GM12892 (cell line): ENCODE measurements at regions not wholly inside any gene's neighbourhood (a gene's known extent, or its start where the extent isn't known, plus 50 kb on each side); places are given as distances from the start of the nearest gene placed in this dataset.

Experiments
- POLR2A ChIP-seq: IDR thresholded peaks from 2 replicates; pipeline ENCODE4 v1.6.1; 2011; ENCODE audit warnings: low read depth, low read length, control low read depth
- POLR2AphosphoS5 ChIP-seq: IDR thresholded peaks from 2 replicates; pipeline ENCODE4 v1.6.1; 2011; ENCODE audit warnings: low read depth, low read length, control low read depth

DNA sequence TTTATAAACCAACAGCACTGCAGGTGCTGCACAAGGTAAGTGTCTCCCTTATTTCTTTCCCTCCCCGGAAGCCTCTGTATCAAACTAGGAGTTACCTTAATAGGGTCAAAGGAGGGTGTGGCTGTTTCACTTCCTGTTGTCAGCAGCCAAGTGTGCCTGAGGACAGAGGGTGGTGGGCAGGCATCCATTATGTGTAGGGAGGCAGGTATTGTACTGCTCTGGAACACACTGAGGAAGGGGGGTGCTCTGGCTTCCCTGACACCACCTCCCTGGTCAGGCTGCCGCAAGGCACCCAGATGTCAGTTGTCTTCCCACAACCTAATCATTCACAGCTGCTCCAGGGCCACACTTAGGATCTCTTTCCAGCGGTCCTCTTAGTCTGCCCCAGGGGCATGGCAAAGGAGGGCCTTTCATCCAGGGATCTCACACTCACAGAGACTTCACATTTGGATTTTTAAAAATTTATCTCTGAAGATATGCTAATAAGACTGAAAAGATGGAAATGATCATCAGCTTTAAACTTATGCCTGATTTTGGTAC is 132.0 kb upstream of the ARHGAP5 start:
- TF ChIP-seq POLR2AphosphoS5: no peak
- TF ChIP-seq POLR2A: no peak
